ENCODE measurements at regions not wholly inside any gene's neighbourhood (a gene's known extent, or its start where the extent isn't known, plus 50 kb on each side); places are given as distances from the start of the nearest gene placed in this dataset.

GRCh38 chr13:95484052-95484451 lies 68.5 kb upstream of the CLDN10 start:
- no peak for TF ChIP-seq CTCF (IDR thresholded peaks at IDR 0.05)
- no peak for TF ChIP-seq POLR2A (IDR thresholded peaks at IDR 0.05)
